NCI-H524 (cell line): ENCODE measurements at regions not wholly inside any gene's neighbourhood (a gene's known extent, or its start where the extent isn't known, plus 50 kb on each side); places are given as distances from the start of the nearest gene placed in this dataset.
"Not testable (repeated sequence)": the region's sequence is repeated elsewhere in the genome, so short reads cannot be mapped to it uniquely, and the experiment has no call there.

Source experiments
- DNase-seq, 2 experiments: peaks; one replicate each; lab custom pipeline; 2025; lab: John Stamatoyannopoulos, UW

DNA sequence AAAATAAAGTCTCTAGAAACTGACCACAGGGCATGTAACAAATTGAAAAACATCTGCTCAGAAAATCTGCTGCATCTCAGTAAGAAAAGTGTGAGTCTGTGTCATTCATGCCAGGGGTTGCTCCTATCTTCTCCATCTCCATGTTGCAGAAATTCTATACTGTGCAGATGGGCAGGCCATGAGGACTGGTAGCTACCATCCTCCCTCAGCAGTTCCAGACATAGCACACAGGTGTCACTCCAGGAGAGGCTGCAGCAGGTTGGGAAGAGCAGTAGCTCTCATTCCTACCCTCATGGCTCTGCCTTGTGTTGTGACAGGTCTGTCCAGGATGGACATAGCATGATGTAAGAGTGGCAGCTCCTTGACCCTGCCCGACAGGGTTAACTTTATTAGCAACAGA is 173.4 kb downstream of the NDUFS4 start:
- peak in 1 of 2 experiments; percentile 1 for DNase-seq

DNA sequence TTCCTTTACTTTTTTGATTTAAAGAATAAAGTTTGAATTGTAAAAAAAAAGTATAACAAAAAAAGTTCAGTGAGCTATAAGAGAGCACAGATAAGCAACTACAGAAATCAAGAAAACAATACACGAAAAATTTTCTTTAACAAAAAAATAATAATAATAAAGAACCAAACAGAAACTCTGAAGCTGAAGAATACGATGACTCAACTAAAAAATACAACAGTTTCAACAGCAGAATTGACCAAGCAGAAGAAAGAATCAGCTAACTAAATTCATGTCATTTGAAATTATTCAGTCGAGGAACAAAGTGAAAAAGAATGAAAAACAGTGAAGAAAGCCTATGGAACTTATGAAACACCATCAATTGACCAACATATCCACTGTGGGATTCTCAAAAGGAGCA is 177.7 kb downstream of the NDUFS4 start:
- no peak for DNase-seq

DNA sequence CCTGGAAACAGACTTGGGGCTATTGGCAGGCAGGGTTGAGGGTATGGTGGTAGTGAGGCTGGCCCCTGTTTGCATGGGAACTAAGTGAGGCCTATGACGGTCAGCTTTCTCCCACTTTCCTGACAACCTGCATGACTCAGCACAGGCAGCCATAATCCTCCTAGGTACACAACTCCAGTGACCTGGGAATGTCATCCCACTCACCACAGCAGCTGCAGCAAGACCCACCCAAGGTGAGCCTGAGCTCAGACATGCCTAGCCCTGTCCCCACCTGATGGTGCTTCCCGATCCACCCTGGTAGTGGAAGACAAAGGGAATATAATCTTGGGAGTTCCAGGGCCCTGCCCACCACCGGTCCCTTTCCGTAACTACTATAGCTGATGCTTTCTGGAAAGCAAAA is 178.7 kb downstream of the NDUFS4 start:
- no peak for DNase-seq

DNA sequence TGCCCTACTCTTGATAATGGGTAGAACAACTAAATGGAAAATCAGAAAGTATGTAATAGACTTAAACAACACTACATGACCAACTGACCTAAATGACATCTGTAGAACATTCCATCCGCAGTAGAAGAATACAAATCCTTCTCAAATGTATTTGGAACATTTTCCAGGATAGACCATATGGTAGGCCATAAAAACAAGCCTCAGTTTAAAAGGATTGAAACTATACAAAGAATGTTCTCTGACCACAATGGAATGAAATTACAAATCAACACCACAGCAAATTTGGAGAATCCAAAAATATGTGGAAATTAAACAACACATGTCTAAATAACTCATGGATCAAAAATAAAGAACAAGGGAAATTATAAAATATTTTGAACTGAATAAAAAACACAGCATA is 189.2 kb downstream of the NDUFS4 start:
- DNase-seq = no peak

GRCh38 chr5:53752282-53752681 is 191.8 kb downstream of the NDUFS4 start:
- DNase-seq = not testable (repeated sequence)

- no peak for DNase-seq
These were observed 206.2 kb downstream of the NDUFS4 start for GRCh38 chr5:53766673-53767072.

- no peak for DNase-seq
These were observed 217.6 kb downstream of the NDUFS4 start for GRCh38 chr5:53777864-53778618.

- no peak for DNase-seq
These were observed 219.1 kb downstream of the NDUFS4 start for GRCh38 chr5:53779541-53779981.

- DNase-seq = no peak
These were observed 222.2 kb downstream of the NDUFS4 start for GRCh38 chr5:53782620-53783019.

DNA sequence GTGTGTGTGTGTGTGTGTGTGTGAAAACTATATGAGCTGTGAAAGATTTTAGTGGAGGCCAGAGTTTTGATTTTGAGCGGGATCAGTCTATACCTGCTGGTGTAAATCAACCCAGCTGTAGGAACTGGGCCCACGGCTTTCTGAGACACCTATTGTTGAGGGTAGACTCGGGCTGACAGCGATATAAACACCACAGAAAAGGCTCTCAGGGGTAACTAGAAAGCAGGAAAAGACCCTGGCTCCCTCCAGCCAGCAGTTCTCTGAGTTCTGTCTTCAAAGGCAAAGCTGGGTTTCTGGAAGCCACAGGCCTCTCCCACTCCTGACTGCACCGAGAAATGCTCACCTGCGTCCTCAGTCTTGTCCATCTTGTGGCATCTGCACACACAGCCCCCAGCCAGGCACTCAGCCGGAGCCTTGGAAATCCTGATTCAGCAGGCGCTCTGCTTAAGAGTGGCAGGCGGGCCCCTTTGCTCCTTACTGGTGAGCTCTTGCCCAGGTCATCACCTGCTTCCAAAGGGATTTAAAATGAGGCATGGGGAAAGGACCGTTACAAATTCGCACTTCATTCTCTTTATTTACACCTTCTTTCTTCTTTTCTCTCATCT is 223.3 kb downstream of the NDUFS4 start:
- no peak for DNase-seq

DNA sequence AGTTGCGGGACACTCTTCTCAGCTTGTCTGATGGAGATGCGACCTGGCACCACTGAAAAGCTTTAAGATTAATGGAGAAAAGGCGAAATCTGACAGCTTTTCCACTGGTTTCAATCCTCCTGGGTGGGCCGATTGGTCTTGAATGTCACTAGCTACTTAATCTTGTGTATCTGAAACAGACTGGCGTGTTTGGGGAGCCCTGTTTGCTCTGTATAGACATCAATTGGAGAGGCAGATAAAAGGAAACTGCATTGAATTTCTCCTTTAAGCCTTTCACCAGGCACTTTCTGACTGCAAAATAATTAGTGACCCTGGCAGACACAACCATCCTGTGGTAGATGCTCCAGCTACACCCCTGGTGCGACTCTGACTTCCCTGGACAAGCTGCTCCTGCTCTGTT is 224.2 kb downstream of the NDUFS4 start:
- no peak for DNase-seq

DNA sequence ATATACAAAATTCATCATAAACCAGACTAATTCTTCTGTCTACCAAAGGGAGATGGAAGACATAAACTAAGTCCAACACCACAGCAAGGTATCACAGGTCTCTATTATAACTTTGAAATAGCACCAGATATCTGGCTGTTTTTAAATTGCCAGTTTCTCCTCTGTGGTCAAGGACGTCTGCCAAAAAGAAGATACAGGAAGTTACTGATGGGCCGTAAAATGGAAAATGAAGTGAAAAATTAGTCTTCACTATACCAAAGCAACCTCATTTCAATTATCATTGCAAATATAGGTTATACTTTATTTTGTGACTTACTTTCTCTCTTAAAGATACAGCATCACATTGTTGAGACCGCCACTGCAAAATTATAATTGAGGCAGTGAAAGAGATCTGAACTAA is 225.5 kb downstream of the NDUFS4 start:
- DNase-seq = no peak

DNA sequence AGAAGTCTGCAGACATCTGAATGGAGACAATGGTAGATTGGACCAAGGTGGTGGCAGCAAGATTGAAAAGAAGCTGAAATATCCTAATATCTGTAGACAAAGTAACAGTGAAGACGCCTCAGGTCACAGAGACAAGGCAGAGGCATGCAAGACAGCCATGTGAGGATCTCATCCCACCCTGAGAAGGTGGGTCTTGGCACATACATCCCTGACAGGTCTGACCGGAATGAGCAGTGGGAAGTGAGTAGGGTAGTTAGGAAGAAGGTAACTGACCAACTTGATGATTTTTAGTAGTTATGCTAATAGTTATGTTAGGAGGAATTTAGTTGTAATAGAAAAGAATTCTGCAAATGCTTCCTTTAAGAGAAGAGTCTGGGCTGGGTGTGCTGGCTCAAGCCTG is 229.6 kb downstream of the NDUFS4 start:
- no peak for DNase-seq

DNA sequence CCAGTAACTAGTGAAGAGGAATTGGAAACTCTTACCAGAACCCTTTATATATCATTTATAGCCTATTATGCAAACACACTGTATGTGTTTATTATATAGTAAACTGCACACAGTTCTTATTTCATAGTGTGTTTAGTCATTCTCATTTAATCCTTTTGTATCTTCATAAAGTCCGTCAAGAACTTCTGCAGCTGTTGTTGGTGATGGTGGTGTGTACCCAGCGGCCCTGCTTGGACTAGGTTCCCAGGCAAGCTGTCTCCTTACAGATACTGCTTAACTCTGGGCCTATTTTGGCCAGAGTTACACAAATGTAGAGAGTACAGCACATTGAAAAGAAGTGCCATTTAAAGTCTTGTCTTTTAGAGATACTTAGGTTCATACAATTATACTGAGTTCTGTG is 231.9 kb downstream of the NDUFS4 start:
- DNase-seq = no peak

DNA sequence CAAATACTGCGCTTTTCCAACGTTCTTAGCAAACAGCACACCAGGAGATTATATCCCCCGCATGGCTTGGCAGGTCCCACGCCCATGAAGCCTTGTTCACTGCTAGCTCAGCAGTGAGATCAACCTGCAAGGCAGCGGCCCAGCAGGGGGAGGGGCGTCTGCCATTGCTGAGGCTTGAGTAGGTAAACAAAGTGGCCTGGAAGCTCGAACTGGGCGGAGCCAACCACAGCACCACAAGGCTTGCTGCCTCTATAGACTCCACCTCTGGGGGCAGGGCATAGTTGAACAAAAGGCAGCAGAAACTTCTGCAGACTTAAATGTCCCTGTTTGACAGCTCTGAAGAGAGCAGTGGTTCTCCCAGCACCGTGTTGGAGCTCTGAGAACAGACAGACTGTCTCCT is 239.2 kb downstream of the NDUFS4 start:
- DNase-seq = not testable (repeated sequence)

GRCh38 chr5:53808392-53808791 is 248.0 kb downstream of the NDUFS4 start:
- not testable (repeated sequence) for DNase-seq

- DNase-seq = no peak
These were observed 254.4 kb downstream of the NDUFS4 start for GRCh38 chr5:53814819-53815218.

- no peak for DNase-seq
These were observed 255.0 kb downstream of the NDUFS4 start for GRCh38 chr5:53815471-53815870.

GRCh38 chr5:53817183-53817582 is 256.7 kb downstream of the NDUFS4 start:
- no peak for DNase-seq

DNA sequence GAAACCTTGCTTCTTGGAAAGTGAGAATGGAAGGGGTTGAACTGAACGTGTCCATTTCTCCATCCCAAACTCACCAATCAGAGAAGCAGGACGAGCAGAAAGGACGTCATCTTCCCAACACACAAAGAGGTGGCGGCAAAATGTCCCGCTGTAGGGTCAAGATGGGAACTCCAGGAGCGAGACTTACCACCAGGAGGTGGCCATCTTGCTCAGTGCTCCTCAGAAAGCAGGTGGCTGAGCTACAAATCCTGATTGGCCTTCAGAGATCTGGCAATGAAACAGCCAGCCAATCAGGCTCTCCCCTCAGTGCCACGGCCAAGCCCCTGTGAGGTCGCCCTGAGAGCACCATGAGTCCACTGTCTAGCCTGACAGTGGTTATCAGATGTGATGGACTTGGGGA is 259.0 kb downstream of the NDUFS4 start:
- no peak for DNase-seq

- no peak for DNase-seq
These were observed 259.8 kb downstream of the NDUFS4 start for GRCh38 chr5:53820119-53820801.

GRCh38 chr5:53820802-53821171 is 260.3 kb downstream of the NDUFS4 start:
- no peak for DNase-seq

- no peak for DNase-seq
These were observed 264.6 kb downstream of the NDUFS4 start for GRCh38 chr5:53825016-53825415.
